HCT116 (cell line): ENCODE measurements at regions not wholly inside any gene's neighbourhood (a gene's known extent, or its start where the extent isn't known, plus 50 kb on each side); places are given as distances from the start of the nearest gene placed in this dataset.

Source experiments
- ATAC-seq: fragments of 200-7000 bp; cut with Tn5 transposase; 2 replicates; pipeline ENCODE4 v1.9.1; 2020; ENCODE audit warnings: mild to moderate bottlenecking, moderate library complexity
- BruUV-seq: library from RNA; stranded (reverse); fragments of 400-500 nt; replicated peaks from 2 replicates; lab custom pipeline; 2021; lab: Mats Ljungman, UMichigan
- CTCF ChIA-PET: fragments of 300-600 bp; sonication (Branson Sonifier 250); formaldehyde crosslinking; loops from one replicate; lab custom pipeline; 2021; ENCODE audit warnings: antibody characterized with exemption; lab: Charles Lee
- POLR2A ChIA-PET: fragments of 300-600, 350-600 bp; sonication (Branson Sonifier 250); formaldehyde crosslinking; loops from one replicate; lab custom pipeline; 2021; ENCODE audit warnings: antibody characterized with exemption; lab: Charles Lee
- RAD21 ChIA-PET, 2 experiments: fragments of 300-600 bp; sonication (Branson Sonifier 250); formaldehyde crosslinking; loops; one replicate each; lab custom pipeline; 2023; ENCODE audit warnings: low total read pairs in 2 of 2; ENCODE audit not compliant: uncharacterized antibody in 2 of 2, unreplicated experiment in 2 of 2, low non-redundant PET in 1 of 2; lab: Charles Lee
- DNase-seq: peaks from one replicate; pipeline ENCODE4 v3.0.0-alpha.2; 2010; ENCODE audit warnings: low read depth, low spot score
- H2AFZ ChIP-seq: fragments of 200-600 bp; shearing (Covaris generic), sonication (generic); 2 replicates; pipeline ENCODE4 v1.6.1; 2017; ENCODE audit warnings: low read depth, mixed run types, mixed read lengths, antibody characterized with exemption, low read length; ENCODE audit not compliant: poor library complexity, severe bottlenecking
- H3K27ac ChIP-seq: 2 replicates; pipeline ENCODE4 v1.5.1; 2012; ENCODE audit warnings: low read depth, low read length
- H3K27me3 ChIP-seq: fragments of 200-600 bp; sonication (generic); 2 replicates; pipeline ENCODE4 v1.6.1; 2016; ENCODE audit warnings: mixed run types, low read length, mixed read lengths; ENCODE audit not compliant: insufficient read depth
- H3K36me3 ChIP-seq, 2 experiments: fragments of 200-500 bp in 1 of 2; fragments of 200-600 bp in 1 of 2; sonication (Bioruptor generic) in 1 of 2; sonication (generic) in 1 of 2; 2 replicates each; pipeline versions ENCODE4 v1.5.1 to v1.6.1; 2014 to 2016; ENCODE audit warnings: low read length in 2 of 2, inconsistent platforms in 1 of 2, mixed read lengths in 1 of 2, mixed run types in 1 of 2; ENCODE audit not compliant: insufficient read depth in 2 of 2, control insufficient read depth in 1 of 2
- H3K4me1 ChIP-seq, 2 experiments: fragments of 200-600 bp in 1 of 2; sonication (generic) in 1 of 2; 2 replicates each; pipeline versions ENCODE4 v1.5.1 to v1.6.1; 2012 to 2017; ENCODE audit warnings: low read length in 2 of 2, inconsistent platforms in 1 of 2, mild to moderate bottlenecking in 1 of 2, mixed read lengths in 1 of 2, mixed run types in 1 of 2, moderate library complexity in 1 of 2; ENCODE audit not compliant: insufficient read depth in 2 of 2, control insufficient read depth in 1 of 2
- H3K4me2 ChIP-seq: fragments of 200-600 bp; sonication (generic); 2 replicates; pipeline ENCODE4 v1.6.1; 2017; ENCODE audit warnings: mixed run types, low read length, mixed read lengths
- H3K4me3 ChIP-seq, 2 experiments: fragments of 200-600 bp in 1 of 2; sonication (generic) in 1 of 2; replicated peaks in 1 of 2; 2 replicates each; pipeline ENCODE4 v1.5.1; 2011 to 2016; ENCODE audit warnings: low read length in 2 of 2, control low read depth in 1 of 2, low read depth in 1 of 2, mild to moderate bottlenecking in 1 of 2, mixed read lengths in 1 of 2, mixed run types in 1 of 2
- H3K79me2 ChIP-seq: fragments of 200-600 bp; sonication (generic); 2 replicates; pipeline ENCODE4 v1.6.1; 2017; ENCODE audit warnings: mild to moderate bottlenecking, mixed run types, low read length, moderate library complexity, mixed read lengths; ENCODE audit not compliant: insufficient read depth
- H3K9ac ChIP-seq: fragments of 200-600 bp; sonication (generic); 2 replicates; pipeline ENCODE4 v1.6.1; 2016; ENCODE audit warnings: low read length, mixed read lengths
- H3K9me2 ChIP-seq: fragments of 200-600 bp; sonication (generic), shearing (Covaris generic); 2 replicates; pipeline ENCODE4 v1.6.1; 2017; ENCODE audit warnings: mixed run types, mild to moderate bottlenecking, moderate library complexity; ENCODE audit not compliant: insufficient read depth
- H3K9me3 ChIP-seq, 2 experiments: fragments of 200-500 bp in 1 of 2; fragments of 200-600 bp in 1 of 2; sonication (Bioruptor generic) in 1 of 2; sonication (generic) in 1 of 2; 2 replicates each; pipeline ENCODE4 v1.6.1; 2014 to 2017; ENCODE audit warnings: low read length in 2 of 2, mixed read lengths in 2 of 2, inconsistent platforms in 1 of 2, low read depth in 1 of 2, mild to moderate bottlenecking in 1 of 2, mixed run types in 1 of 2, moderate library complexity in 1 of 2; ENCODE audit not compliant: control insufficient read depth in 1 of 2, insufficient read depth in 1 of 2
- H4K20me1 ChIP-seq: fragments of 200-600 bp; sonication (generic), shearing (Covaris generic); 2 replicates; pipeline ENCODE4 v1.6.1; 2017; ENCODE audit warnings: mixed run types, mild to moderate bottlenecking, moderate library complexity; ENCODE audit not compliant: insufficient read depth
- CBX3 ChIP-seq: IDR thresholded peaks from 2 replicates; pipeline ENCODE4 v1.6.1; 2012; ENCODE audit warnings: low read depth
- CEBPB ChIP-seq: IDR thresholded peaks from 2 replicates; pipeline ENCODE4 v1.6.1; 2012; ENCODE audit warnings: low read depth
- EGR1 ChIP-seq: IDR thresholded peaks from 2 replicates; pipeline ENCODE4 v1.6.1; 2012; ENCODE audit warnings: low read depth
- ELF1 ChIP-seq: IDR thresholded peaks from 2 replicates; pipeline ENCODE4 v1.6.1; 2012; ENCODE audit warnings: low read depth, borderline replicate concordance
- EZH2 ChIP-seq: fragments of 200-600 bp; sonication (generic); IDR thresholded peaks from 2 replicates; pipeline ENCODE4 v1.6.1; 2017; ENCODE audit warnings: antibody characterized with exemption, mixed run types
- FOSL1 ChIP-seq: IDR thresholded peaks from 2 replicates; pipeline ENCODE4 v1.6.1; 2012; ENCODE audit warnings: low read depth
- JUND ChIP-seq: IDR thresholded peaks from 2 replicates; pipeline ENCODE4 v1.6.1; 2012
- POLR2A ChIP-seq: IDR thresholded peaks from 2 replicates; pipeline ENCODE4 v1.7.0; 2011; ENCODE audit warnings: borderline replicate concordance; ENCODE audit not compliant: insufficient read depth, insufficient read length; ENCODE audit errors: extremely low read depth
- RAD21 ChIP-seq: IDR thresholded peaks from 2 replicates; pipeline ENCODE4 v1.6.1; 2012; ENCODE audit warnings: low read depth, mild to moderate bottlenecking
- SIN3A ChIP-seq: IDR thresholded peaks from 2 replicates; pipeline ENCODE4 v1.6.1; 2012; ENCODE audit warnings: low read depth
- SRF ChIP-seq: IDR thresholded peaks from 2 replicates; pipeline ENCODE4 v1.6.1; 2012; ENCODE audit warnings: low read depth
- TCF7L2 ChIP-seq: IDR thresholded peaks from 2 replicates; pipeline ENCODE4 v1.7.0; 2011; ENCODE audit warnings: borderline replicate concordance, inconsistent platforms; ENCODE audit not compliant: insufficient read depth, insufficient read length; ENCODE audit errors: extremely low read depth
- YY1 ChIP-seq: IDR thresholded peaks from 2 replicates; pipeline ENCODE4 v1.6.1; 2011; ENCODE audit warnings: low read length, low read depth, moderate library complexity, mild to moderate bottlenecking; ENCODE audit not compliant: insufficient replicate concordance; ENCODE audit errors: extremely low read depth
- ZFX ChIP-seq: fragments of 450-650 bp; IDR thresholded peaks from 2 replicates; pipeline ENCODE4 v1.6.1; 2017
- ZNF274 ChIP-seq: fragments of 200-500 bp; sonication (Bioruptor generic); IDR thresholded peaks from 2 replicates; pipeline ENCODE4 v1.6.1; 2014; ENCODE audit warnings: mild to moderate bottlenecking, low read depth, low read length, inconsistent platforms
- intact Hi-C: fragments of 100-400 bp; cut with micrococcal nuclease; formaldehyde crosslinking; loops from 2 replicates; pipeline ENCODE4 v1.10.0; 2022
- TF ChIP-seq, protein P1 (sequence below): IDR thresholded peaks from 2 replicates; pipeline ENCODE4 v1.6.1; 2011; ENCODE audit warnings: mild to moderate bottlenecking, low read length, moderate library complexity; ENCODE audit not compliant: insufficient replicate concordance; ENCODE audit errors: extremely low read depth
- TF ChIP-seq, protein P2 (sequence below): IDR thresholded peaks from 2 replicates; pipeline ENCODE4 v1.6.1; 2012; ENCODE audit warnings: low read depth
- TF ChIP-seq, protein P3 (sequence below), 3 experiments: fragments of 200-600 bp in 1 of 3; sonication (generic) in 1 of 3; IDR thresholded peaks in 2 of 3; conservative IDR thresholded peaks in 1 of 3; 2 replicates each; pipeline ENCODE4 v1.5.1; 2012 to 2017; ENCODE audit warnings: low read depth in 2 of 3, low read length in 2 of 3, antibody characterized with exemption in 1 of 3, borderline replicate concordance in 1 of 3, control low read depth in 1 of 3, mild to moderate bottlenecking in 1 of 3, mixed read lengths in 1 of 3, mixed run types in 1 of 3, moderate library complexity in 1 of 3; ENCODE audit not compliant: insufficient read depth in 1 of 3
- TF ChIP-seq, protein P4 (sequence below): IDR thresholded peaks from 2 replicates; pipeline ENCODE4 v1.6.1; 2012
- TF ChIP-seq, protein P5 (sequence below): IDR thresholded peaks from 2 replicates; pipeline ENCODE4 v1.6.1; 2012

DNA sequence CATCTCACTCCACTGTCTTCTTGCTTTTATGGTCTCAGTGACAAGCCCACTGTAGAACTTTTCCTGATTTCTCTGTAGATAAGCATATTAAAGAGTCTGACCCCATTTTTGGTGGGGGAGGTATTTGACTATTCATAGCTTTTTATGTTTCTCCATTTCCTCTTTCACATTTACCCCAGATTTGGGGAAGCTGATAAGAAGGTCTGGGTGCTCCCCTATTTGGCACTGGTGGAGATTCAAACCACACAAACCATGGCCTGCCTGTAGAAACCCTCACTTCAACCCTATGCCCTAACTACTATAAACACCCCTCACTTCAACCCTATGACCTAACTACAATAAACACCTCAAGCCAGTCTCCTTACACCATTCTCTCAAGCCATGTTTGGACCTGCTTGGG, 196.2 kb upstream of the SYNDIG1 start:
- H3K9me3 ChIP-seq = peaks cover 0 to 3% of the 10 kb centered on the region in 2 experiments; a peak in 2 of 4 replicates
- intact Hi-C loops = no loop called here
- no peak overlapping the region for H3K9ac ChIP-seq
- H2AFZ ChIP-seq = no peak overlapping the region
- ATAC-seq = no peak
- RAD21 ChIA-PET = no interaction called here
- no peak for TF ChIP-seq EGR1
- TF ChIP-seq, protein P1, sequence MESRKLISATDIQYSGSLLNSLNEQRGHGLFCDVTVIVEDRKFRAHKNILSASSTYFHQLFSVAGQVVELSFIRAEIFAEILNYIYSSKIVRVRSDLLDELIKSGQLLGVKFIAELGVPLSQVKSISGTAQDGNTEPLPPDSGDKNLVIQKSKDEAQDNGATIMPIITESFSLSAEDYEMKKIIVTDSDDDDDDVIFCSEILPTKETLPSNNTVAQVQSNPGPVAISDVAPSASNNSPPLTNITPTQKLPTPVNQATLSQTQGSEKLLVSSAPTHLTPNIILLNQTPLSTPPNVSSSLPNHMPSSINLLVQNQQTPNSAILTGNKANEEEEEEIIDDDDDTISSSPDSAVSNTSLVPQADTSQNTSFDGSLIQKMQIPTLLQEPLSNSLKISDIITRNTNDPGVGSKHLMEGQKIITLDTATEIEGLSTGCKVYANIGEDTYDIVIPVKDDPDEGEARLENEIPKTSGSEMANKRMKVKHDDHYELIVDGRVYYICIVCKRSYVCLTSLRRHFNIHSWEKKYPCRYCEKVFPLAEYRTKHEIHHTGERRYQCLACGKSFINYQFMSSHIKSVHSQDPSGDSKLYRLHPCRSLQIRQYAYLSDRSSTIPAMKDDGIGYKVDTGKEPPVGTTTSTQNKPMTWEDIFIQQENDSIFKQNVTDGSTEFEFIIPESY = no peak
- TF ChIP-seq JUND = no peak
- no peak for TF ChIP-seq YY1
- TF ChIP-seq, protein P2, sequence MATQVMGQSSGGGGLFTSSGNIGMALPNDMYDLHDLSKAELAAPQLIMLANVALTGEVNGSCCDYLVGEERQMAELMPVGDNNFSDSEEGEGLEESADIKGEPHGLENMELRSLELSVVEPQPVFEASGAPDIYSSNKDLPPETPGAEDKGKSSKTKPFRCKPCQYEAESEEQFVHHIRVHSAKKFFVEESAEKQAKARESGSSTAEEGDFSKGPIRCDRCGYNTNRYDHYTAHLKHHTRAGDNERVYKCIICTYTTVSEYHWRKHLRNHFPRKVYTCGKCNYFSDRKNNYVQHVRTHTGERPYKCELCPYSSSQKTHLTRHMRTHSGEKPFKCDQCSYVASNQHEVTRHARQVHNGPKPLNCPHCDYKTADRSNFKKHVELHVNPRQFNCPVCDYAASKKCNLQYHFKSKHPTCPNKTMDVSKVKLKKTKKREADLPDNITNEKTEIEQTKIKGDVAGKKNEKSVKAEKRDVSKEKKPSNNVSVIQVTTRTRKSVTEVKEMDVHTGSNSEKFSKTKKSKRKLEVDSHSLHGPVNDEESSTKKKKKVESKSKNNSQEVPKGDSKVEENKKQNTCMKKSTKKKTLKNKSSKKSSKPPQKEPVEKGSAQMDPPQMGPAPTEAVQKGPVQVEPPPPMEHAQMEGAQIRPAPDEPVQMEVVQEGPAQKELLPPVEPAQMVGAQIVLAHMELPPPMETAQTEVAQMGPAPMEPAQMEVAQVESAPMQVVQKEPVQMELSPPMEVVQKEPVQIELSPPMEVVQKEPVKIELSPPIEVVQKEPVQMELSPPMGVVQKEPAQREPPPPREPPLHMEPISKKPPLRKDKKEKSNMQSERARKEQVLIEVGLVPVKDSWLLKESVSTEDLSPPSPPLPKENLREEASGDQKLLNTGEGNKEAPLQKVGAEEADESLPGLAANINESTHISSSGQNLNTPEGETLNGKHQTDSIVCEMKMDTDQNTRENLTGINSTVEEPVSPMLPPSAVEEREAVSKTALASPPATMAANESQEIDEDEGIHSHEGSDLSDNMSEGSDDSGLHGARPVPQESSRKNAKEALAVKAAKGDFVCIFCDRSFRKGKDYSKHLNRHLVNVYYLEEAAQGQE = no peak
- TF ChIP-seq SRF = no peak
- no peak for TF ChIP-seq CEBPB
- TF ChIP-seq, protein P3, sequence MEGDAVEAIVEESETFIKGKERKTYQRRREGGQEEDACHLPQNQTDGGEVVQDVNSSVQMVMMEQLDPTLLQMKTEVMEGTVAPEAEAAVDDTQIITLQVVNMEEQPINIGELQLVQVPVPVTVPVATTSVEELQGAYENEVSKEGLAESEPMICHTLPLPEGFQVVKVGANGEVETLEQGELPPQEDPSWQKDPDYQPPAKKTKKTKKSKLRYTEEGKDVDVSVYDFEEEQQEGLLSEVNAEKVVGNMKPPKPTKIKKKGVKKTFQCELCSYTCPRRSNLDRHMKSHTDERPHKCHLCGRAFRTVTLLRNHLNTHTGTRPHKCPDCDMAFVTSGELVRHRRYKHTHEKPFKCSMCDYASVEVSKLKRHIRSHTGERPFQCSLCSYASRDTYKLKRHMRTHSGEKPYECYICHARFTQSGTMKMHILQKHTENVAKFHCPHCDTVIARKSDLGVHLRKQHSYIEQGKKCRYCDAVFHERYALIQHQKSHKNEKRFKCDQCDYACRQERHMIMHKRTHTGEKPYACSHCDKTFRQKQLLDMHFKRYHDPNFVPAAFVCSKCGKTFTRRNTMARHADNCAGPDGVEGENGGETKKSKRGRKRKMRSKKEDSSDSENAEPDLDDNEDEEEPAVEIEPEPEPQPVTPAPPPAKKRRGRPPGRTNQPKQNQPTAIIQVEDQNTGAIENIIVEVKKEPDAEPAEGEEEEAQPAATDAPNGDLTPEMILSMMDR (IDR thresholded peaks at IDR 0.05 in 2 of 3, conservative IDR thresholded peaks at IDR 0.05 in 1 of 3; ENCODE audit: borderline replicate concordance in 1 of 3, insufficient read depth in 1 of 3, low read depth in 2 of 3, low read length in 2 of 3) = no peak
- TF ChIP-seq ZFX = no peak
- TF ChIP-seq ZNF274 = no peak
- TF ChIP-seq TCF7L2 = no peak
- TF ChIP-seq, protein P4, sequence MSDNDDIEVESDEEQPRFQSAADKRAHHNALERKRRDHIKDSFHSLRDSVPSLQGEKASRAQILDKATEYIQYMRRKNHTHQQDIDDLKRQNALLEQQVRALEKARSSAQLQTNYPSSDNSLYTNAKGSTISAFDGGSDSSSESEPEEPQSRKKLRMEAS = no peak
- TF ChIP-seq POLR2A = no peak
- TF ChIP-seq EZH2 = no peak
- TF ChIP-seq ELF1 = no peak
- no peak for TF ChIP-seq FOSL1
- no peak for TF ChIP-seq CBX3
- TF ChIP-seq RAD21 = no peak
- no peak for TF ChIP-seq SIN3A
- TF ChIP-seq, protein P5, sequence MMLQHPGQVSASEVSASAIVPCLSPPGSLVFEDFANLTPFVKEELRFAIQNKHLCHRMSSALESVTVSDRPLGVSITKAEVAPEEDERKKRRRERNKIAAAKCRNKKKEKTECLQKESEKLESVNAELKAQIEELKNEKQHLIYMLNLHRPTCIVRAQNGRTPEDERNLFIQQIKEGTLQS = no peak
- no peaks in the 10 kb centered on the region for H3K36me3 ChIP-seq
- CTCF ChIA-PET = no interaction called here
- DNase-seq = no peak
- no peaks in the 10 kb centered on the region for H3K27me3 ChIP-seq
- no peaks in the 10 kb centered on the region for H4K20me1 ChIP-seq
- no TSS peak for BruUV-seq
- POLR2A ChIA-PET = no interaction called here
- H3K4me2 ChIP-seq = no peak overlapping the region
- H3K9me2 ChIP-seq = no peaks in the 10 kb centered on the region
- no peak overlapping the region for H3K27ac ChIP-seq
- H3K4me3 ChIP-seq = no peak overlapping the region
- no peaks in the 10 kb centered on the region for H3K4me1 ChIP-seq
- H3K79me2 ChIP-seq = no peaks in the 10 kb centered on the region
